Fibroblast of pulmonary artery (primary cell): ENCODE measurements at regions not wholly inside any gene's neighbourhood (a gene's known extent, or its start where the extent isn't known, plus 50 kb on each side); places are given as distances from the start of the nearest gene placed in this dataset.
A peak's percentile ranks its signal among the peaks of the same experiment; 100 is the strongest.

Source experiments
- DNase-seq: peaks from one replicate; pipeline ENCODE4 v3.0.0-alpha.2; 2010; ENCODE audit warnings: low read depth
- H3K4me3 ChIP-seq: replicated peaks from 2 replicates; pipeline ENCODE4 v1.5.1; 2011; ENCODE audit warnings: low read depth, mild to moderate bottlenecking, control low read depth, low read length, moderate library complexity
- CTCF ChIP-seq: IDR thresholded peaks from 2 replicates; pipeline ENCODE4 v1.5.1; 2011; ENCODE audit warnings: mild to moderate bottlenecking, control low read depth, low read length, inconsistent platforms; ENCODE audit errors: missing control alignments

- no peak overlapping the region for H3K4me3 ChIP-seq
- TF ChIP-seq CTCF, result no peak
- DNase-seq, result no peak
These were observed 129.8 kb upstream of the SLC34A2 start for GRCh38 chr4:25525896-25526295.

GRCh38 chr4:25527034-25527433 is 128.6 kb upstream of the SLC34A2 start:
- TF ChIP-seq CTCF, result no peak
- DNase-seq, result peak; percentile 69
- no peak overlapping the region for H3K4me3 ChIP-seq

- DNase-seq, result no peak
- TF ChIP-seq CTCF, result no peak
- no peak overlapping the region for H3K4me3 ChIP-seq
These were observed 127.3 kb upstream of the SLC34A2 start for GRCh38 chr4:25528391-25528790.

GRCh38 chr4:25531272-25531671 is 124.4 kb upstream of the SLC34A2 start:
- TF ChIP-seq CTCF, result peak; percentile 49
- peak; percentile 4 for DNase-seq
- H3K4me3 ChIP-seq, result no peak overlapping the region

GRCh38 chr4:25532591-25532990 is 123.1 kb upstream of the SLC34A2 start:
- H3K4me3 ChIP-seq, result no peak overlapping the region
- peak; percentile 7 for DNase-seq
- TF ChIP-seq CTCF, result no peak

- H3K4me3 ChIP-seq, result no peak overlapping the region
- TF ChIP-seq CTCF, result no peak
- no peak for DNase-seq
These were observed 122.4 kb upstream of the SLC34A2 start for GRCh38 chr4:25533256-25533655.

- no peak overlapping the region for H3K4me3 ChIP-seq
- peak; percentile 13 for DNase-seq
- no peak for TF ChIP-seq CTCF
These were observed 120.4 kb upstream of the SLC34A2 start for GRCh38 chr4:25535278-25535677.
